GM19455 (cell line): ENCODE measurements at regions not wholly inside any gene's neighbourhood (a gene's known extent, or its start where the extent isn't known, plus 50 kb on each side); places are given as distances from the start of the nearest gene placed in this dataset.

Experiments
- ATAC-seq: cut with Tn5 transposase; IDR thresholded peaks from one replicate; pipeline ENCODE4 v1.9.1; 2021; ENCODE audit not compliant: unreplicated experiment

- ATAC-seq: no peak
Measured at GRCh38 chr1:56320464-56321149, 258.8 kb downstream of the PLPP3 start.

- ATAC-seq: no peak
Measured at GRCh38 chr1:56317722-56318121, 261.6 kb downstream of the PLPP3 start.

- ATAC-seq: no peak
Measured at GRCh38 chr1:56315293-56315942, 263.9 kb downstream of the PLPP3 start.

GRCh38 chr1:56313560-56313959 is 265.8 kb downstream of the PLPP3 start:
- no peak for ATAC-seq

GRCh38 chr1:56311766-56312165 is 267.6 kb downstream of the PLPP3 start:
- no peak for ATAC-seq

GRCh38 chr1:56310945-56311344 is 268.4 kb downstream of the PLPP3 start:
- ATAC-seq: no peak

GRCh38 chr1:56309065-56309464 is 270.3 kb downstream of the PLPP3 start:
- ATAC-seq: no peak

- no peak for ATAC-seq
Measured at GRCh38 chr1:56304975-56305374, 274.4 kb downstream of the PLPP3 start.

- no peak for ATAC-seq
Measured at GRCh38 chr1:56303805-56304204, 275.6 kb downstream of the PLPP3 start.

- no peak for ATAC-seq
Measured at GRCh38 chr1:56302878-56303277, 276.5 kb downstream of the PLPP3 start.

GRCh38 chr1:56301791-56302190 is 277.6 kb downstream of the PLPP3 start:
- ATAC-seq: no peak

- no peak for ATAC-seq
Measured at GRCh38 chr1:56300836-56301235, 278.5 kb downstream of the PLPP3 start.

- no peak for ATAC-seq
Measured at GRCh38 chr1:56298866-56299265, 280.5 kb downstream of the PLPP3 start.

GRCh38 chr1:56297904-56298303 is 281.5 kb downstream of the PLPP3 start:
- no peak for ATAC-seq

- ATAC-seq: no peak
Measured at GRCh38 chr1:56297208-56297607, 282.2 kb downstream of the PLPP3 start.

- no peak for ATAC-seq
Measured at GRCh38 chr1:56295949-56296929, 283.1 kb downstream of the PLPP3 start.

GRCh38 chr1:56291374-56291919 is 287.9 kb downstream of the PLPP3 start:
- ATAC-seq: no peak

GRCh38 chr1:56289260-56289659 is 290.1 kb downstream of the PLPP3 start:
- no peak for ATAC-seq

GRCh38 chr1:56287721-56288120 is 291.6 kb downstream of the PLPP3 start:
- no peak for ATAC-seq

GRCh38 chr1:56286956-56287355 is 292.4 kb downstream of the PLPP3 start:
- no peak for ATAC-seq

- ATAC-seq: no peak
Measured at GRCh38 chr1:56286506-56286905, 292.9 kb downstream of the PLPP3 start.
